ENCODE measurements at regions not wholly inside any gene's neighbourhood (a gene's known extent, or its start where the extent isn't known, plus 50 kb on each side); places are given as distances from the start of the nearest gene placed in this dataset.

DNA sequence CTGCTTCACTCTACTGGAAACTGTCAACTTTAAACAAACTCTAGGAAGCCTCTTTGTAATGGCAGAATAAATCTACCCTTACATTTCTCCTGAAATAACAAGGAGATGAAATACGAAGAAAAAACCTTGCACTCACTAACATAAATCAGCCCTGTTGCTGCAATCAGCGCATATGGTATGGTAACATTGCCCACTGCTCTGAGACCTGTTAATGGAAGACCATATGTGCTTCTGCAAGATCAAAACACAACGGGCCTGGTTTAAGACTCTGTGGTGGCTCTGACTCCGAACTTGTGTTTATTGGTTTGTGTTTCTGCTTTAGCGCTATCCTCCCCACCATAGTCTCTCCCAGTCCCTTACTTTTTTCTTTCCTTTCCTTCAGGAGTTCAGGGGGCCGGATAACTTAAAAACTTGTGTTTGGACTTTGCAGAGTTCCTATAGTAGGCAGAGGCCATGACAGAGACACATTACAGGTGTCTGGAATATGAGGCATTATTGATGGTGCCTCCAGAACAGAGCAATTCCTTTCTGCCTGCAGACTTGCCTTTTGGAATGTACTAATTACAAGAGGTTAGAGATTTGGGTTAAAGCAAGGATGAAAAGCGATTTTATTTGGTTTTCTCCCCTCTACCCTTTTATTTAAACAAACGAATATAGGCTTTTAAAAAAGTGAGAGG, 110.8 kb downstream of the PSAT1 start:
- TF ChIP-seq HDGF (IDR thresholded peaks at IDR 0.05; ENCODE audit: borderline replicate concordance) (no peak), BHLHE40 (IDR thresholded peaks at IDR 0.05; ENCODE audit: borderline replicate concordance) (no peak), FOXM1 (IDR thresholded peaks at IDR 0.05; ENCODE audit: borderline replicate concordance) (no peak), LEF1 (IDR thresholded peaks at IDR 0.05; ENCODE audit: borderline replicate concordance) (no peak), FOXA1 (IDR thresholded peaks at IDR 0.05) (no peak), NFRKB (IDR thresholded peaks at IDR 0.05) (no peak), SP1 (IDR thresholded peaks at IDR 0.05) (no peak), FOXK2 (IDR thresholded peaks at IDR 0.05) (no peak), ZNF384 (IDR thresholded peaks at IDR 0.05) (no peak), SUZ12 (IDR thresholded peaks at IDR 0.05) (no peak)
